Thoracic aorta (tissue), 2 donors: ENCODE measurements at regions not wholly inside any gene's neighbourhood (a gene's known extent, or its start where the extent isn't known, plus 50 kb on each side); places are given as distances from the start of the nearest gene placed in this dataset.

Experiments used
- ATAC-seq: fragments of 150-250 bp; one replicate; pipeline ENCODE4 v1.8.0; 2017; ENCODE audit warnings: low read depth; ENCODE audit not compliant: insufficient number of reproducible peaks, low FRiP score
- DNase-seq: peaks from one replicate; pipeline ENCODE4 v3.0.0-alpha.2; 2020; ENCODE audit warnings: low spot score
- H3K27ac ChIP-seq, 2 donors: fragments of 200-600 bp; sonication (generic); 1 replicate in 1 of 2; 2 replicates in 1 of 2; pipeline ENCODE4 v1.5.1; 2016; ENCODE audit warnings: mild to moderate bottlenecking in 2 of 2, moderate library complexity in 2 of 2
- H3K27me3 ChIP-seq: fragments of 200-600 bp; sonication (generic); replicated peaks from 2 replicates; pipeline ENCODE4 v1.6.0; 2016; ENCODE audit warnings: mild to moderate bottlenecking; ENCODE audit not compliant: insufficient read depth
- H3K36me3 ChIP-seq: fragments of 200-600 bp; sonication (generic); one replicate; pipeline ENCODE4 v1.5.1; 2016
- H3K4me1 ChIP-seq, 2 donors: fragments of 200-600 bp; sonication (generic); 1 replicate in 1 of 2; 2 replicates in 1 of 2; pipeline versions ENCODE4 v1.5.1 to v1.6.0; 2016; ENCODE audit warnings: low read depth in 2 of 2, mild to moderate bottlenecking in 1 of 2; ENCODE audit not compliant: control insufficient read depth in 1 of 2
- H3K4me3 ChIP-seq: fragments of 200-600 bp; sonication (generic); 2 replicates; pipeline ENCODE4 v1.5.1; 2016; ENCODE audit warnings: mild to moderate bottlenecking
- H3K9me3 ChIP-seq: fragments of 200-600 bp; sonication (generic); 2 replicates; pipeline ENCODE4 v1.5.1; 2016
- CTCF ChIP-seq: fragments of 200-600 bp; sonication (generic); IDR thresholded peaks from one replicate; pipeline ENCODE4 v1.5.1; 2019; ENCODE audit warnings: antibody characterized with exemption

- H3K9me3 ChIP-seq, result no peaks in the 10 kb centered on the region
- no peak overlapping the region for H3K27ac ChIP-seq
- no peaks in the 10 kb centered on the region for H3K27me3 ChIP-seq
- ATAC-seq, result no peak
- H3K36me3 ChIP-seq, result no peaks in the 10 kb centered on the region
- H3K4me3 ChIP-seq, result no peak overlapping the region
- DNase-seq, result no peak
- TF ChIP-seq CTCF, result no peak
- H3K4me1 ChIP-seq, result no peaks in the 10 kb centered on the region
Observed at GRCh38 chr4:89604951-89605350, 232.0 kb downstream of the SNCA start.

DNA sequence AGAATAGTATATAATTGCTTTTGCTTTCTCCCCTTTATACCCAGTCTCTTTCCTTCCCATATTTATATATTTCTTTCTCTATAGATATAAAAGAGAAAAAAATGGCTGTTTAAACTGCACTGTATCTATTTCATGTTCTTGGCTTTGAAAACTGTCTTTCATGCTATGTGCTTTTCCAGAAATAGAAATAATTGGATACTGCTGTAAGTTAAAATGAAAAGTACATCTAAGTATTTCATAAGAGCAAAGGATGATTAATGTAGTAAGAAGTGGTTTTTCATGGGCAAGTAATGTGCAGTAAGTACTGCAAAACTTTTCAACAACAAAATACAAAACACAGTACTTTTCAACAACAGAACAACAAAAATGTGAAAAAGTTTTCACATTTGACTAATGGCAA is 237.9 kb downstream of the SNCA start:
- no peak for DNase-seq
- H3K27ac ChIP-seq, result no peak overlapping the region
- no peak for ATAC-seq
- no peaks in the 10 kb centered on the region for H3K9me3 ChIP-seq
- no peak for TF ChIP-seq CTCF
- H3K36me3 ChIP-seq, result no peaks in the 10 kb centered on the region
- no peaks in the 10 kb centered on the region for H3K4me1 ChIP-seq
- H3K27me3 ChIP-seq, result no peaks in the 10 kb centered on the region
- H3K4me3 ChIP-seq, result no peak overlapping the region

DNA sequence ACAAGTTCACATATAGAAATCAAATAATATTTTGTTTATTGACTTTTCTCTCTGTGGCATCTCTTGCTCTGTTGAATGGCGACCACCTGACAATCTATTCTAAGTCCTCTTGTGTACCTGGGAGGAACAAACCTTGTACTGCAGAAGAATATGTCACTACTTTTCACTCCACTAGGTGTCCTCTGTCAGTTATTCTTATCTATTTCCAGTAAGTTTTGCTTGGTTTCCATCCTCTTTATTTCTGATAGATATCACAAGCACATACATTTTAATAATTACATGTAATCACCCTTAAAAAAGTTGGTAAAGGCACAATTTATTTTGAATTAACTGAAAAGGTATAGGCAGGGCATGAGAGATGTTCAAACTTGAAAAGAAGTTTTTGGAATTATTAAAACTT is 238.4 kb downstream of the SNCA start:
- Histone ChIP-seq H3K36me3 (no peaks in the 10 kb centered on the region), H3K27me3 (no peaks in the 10 kb centered on the region), H3K4me3 (no peak overlapping the region), H3K4me1 (no peaks in the 10 kb centered on the region), H3K9me3 (no peaks in the 10 kb centered on the region), H3K27ac (no peak overlapping the region)
- TF ChIP-seq CTCF, result no peak
- ATAC-seq (no peak), DNase-seq (no peak)

- ATAC-seq, result no peak
Observed at GRCh38 chr4:89595125-89595789, 241.7 kb downstream of the SNCA start.

GRCh38 chr4:89590128-89590527 is 246.8 kb downstream of the SNCA start:
- Histone ChIP-seq H3K4me1 (no peaks in the 10 kb centered on the region), H3K36me3 (no peaks in the 10 kb centered on the region), H3K9me3 (no peaks in the 10 kb centered on the region), H3K27ac (no peak overlapping the region), H3K4me3 (no peak overlapping the region), H3K27me3 (no peaks in the 10 kb centered on the region)
- ATAC-seq (no peak), DNase-seq (no peak)
- TF ChIP-seq CTCF, result no peak

More at GRCh38 chr4:89595125-89595789, 241.7 kb downstream of the SNCA start:
- no peak for DNase-seq
- Histone ChIP-seq H3K4me1 (no peaks in the 10 kb centered on the region), H3K27me3 (no peaks in the 10 kb centered on the region), H3K27ac (no peak overlapping the region), H3K36me3 (no peaks in the 10 kb centered on the region), H3K9me3 (no peaks in the 10 kb centered on the region), H3K4me3 (no peak overlapping the region)
- no peak for TF ChIP-seq CTCF
